ENCODE measurements at regions not wholly inside any gene's neighbourhood (a gene's known extent, or its start where the extent isn't known, plus 50 kb on each side); places are given as distances from the start of the nearest gene placed in this dataset.

DNA sequence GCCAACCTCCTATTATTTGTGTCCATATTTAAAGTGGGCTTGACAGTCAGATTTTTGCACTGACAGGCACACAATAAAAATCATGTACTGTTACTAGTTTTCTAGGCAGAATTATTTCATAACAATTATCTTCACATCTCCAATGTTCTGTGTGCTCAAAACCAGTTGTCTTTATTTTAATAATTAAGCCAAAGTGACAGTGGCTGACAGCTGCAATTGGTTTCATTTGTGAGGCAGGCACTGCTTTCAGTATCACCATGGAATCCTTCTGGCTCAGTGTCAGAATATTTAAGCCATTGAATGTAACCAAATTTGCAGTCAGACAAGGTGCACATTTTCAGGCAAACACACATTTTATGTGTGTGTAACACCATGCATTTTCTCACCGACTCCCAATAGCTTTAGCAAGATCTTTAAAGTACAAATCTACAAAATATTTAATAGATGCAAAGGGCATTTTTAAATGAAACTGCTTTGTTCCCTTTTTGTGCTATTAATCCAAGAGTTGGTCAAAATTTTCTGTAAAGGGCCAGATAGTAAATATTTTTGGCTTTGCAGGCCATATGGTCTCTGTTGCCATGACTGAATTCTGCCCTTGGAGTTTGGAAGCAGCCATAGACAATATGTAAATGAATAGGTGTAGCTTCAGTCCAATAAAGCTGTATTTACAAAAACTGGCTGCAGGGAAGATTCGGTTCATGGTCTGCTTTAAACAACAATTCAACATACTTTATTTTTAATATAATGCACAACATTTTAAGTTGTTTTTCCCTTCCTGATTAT, 486.0 kb downstream of the KCNJ2 start:
- no peak for DNase-seq (ENCODE audit: low spot score)

DNA sequence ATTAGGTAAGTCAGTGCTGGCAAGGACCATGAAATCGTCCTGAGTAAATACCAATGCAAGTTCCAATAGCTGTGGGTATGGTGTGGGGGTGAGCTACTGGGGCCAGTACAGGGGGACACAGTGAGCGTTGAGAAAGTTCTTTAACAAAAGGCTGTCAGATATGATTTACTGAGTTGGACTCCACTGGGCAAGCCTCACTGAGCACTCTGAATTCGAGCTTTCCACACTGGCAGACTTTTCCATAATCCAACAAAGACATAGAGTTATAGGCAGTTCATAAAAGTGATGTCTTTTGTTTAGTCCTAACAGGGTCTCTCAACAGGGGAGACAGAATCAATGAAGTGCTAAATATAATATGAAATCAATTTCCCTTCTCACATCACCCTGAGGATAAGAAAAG, 489.0 kb downstream of the KCNJ2 start:
- no peak for DNase-seq (ENCODE audit: low spot score)

DNA sequence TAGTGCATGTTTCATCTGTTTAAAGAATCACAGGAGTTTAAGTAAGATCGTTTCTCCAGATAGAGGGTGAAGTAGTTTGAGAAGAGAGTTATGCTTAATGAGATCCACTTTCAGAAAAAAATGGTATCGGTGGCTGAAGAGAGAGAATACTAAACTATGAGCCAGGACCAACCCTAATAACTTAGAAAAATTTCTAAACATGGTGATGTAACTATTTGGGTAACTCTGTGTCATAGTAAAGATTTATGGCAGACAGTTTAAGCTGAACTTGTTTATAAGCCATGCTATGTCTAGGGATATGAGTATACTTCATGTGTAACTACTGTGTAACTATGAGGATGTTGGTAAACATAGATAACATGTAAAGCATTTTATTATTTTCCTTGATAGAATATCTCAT, 489.5 kb downstream of the KCNJ2 start:
- no peak for DNase-seq (ENCODE audit: low spot score)

DNA sequence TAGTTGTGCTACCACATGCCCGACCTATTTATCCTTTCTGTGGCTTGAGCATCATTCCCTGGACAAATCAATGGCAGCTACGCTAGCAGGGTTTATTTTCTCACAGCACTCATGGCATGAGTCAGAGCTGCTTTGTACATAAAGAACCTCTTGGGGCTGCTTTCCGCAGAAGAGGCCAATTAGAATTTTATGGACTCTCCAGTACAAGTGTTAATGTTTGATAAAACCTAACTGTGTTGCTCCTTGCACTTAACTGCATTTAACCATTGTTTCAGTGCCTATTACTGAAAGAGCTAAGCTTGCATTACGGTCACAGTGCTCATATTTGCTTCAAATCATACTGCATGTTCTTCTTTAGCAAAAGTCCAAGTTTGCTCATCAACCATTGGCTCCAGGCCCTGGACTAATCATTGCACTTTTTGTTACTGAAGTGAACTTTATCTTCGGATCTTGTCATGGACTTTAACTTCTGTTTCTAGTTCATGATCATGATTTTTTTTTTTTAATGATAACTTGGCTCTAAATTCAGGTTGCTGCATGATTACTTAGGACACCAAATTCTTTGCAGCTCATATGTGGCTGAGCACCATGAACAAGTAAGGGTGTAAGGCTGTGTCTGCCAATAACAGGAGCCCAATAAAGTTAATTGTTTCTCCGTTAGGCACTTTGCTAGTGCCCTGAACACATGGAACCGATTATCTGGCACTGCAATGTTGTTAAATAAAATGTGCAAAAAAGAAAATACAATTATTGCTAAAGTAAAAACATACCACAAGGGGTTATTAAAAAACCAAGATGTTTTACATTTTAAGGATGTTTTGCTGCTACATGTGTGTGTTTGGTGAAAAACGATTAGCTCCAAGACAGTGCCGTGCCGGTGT, 492.2 kb downstream of the KCNJ2 start:
- no peak for DNase-seq (ENCODE audit: low spot score)

DNA sequence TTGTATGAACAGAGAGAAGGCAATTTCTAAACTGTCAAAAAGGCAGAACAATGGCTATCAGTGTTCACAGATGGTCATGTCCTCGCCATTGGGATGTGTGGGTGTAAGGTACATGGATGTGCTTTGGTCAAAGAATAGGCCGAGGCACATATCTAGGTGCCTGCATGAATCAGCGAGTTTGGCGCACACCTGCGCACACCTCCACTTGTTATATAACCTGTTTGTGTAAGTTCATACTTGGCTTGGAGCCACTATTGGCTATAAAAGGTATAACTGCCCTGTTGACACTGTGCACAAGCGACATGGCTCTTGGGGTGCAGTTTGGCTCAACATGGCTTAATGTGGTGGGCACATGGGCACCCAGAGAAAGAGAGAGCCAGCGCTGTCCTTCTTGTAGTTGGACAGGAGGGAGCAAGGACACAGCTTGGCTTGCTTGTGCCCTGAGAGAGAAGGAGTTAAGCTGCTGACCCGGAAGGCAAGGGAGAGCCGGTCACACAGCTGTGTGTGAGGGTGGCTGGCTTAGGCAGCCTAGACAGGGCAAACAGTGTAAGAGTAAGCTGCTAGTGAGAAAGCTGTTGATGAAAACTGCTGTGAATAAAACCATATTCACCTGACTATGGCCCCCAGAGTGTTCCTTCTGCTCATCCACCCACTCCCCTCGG, 499.1 kb downstream of the KCNJ2 start:
- DNase-seq (ENCODE audit: low spot score): no peak

DNA sequence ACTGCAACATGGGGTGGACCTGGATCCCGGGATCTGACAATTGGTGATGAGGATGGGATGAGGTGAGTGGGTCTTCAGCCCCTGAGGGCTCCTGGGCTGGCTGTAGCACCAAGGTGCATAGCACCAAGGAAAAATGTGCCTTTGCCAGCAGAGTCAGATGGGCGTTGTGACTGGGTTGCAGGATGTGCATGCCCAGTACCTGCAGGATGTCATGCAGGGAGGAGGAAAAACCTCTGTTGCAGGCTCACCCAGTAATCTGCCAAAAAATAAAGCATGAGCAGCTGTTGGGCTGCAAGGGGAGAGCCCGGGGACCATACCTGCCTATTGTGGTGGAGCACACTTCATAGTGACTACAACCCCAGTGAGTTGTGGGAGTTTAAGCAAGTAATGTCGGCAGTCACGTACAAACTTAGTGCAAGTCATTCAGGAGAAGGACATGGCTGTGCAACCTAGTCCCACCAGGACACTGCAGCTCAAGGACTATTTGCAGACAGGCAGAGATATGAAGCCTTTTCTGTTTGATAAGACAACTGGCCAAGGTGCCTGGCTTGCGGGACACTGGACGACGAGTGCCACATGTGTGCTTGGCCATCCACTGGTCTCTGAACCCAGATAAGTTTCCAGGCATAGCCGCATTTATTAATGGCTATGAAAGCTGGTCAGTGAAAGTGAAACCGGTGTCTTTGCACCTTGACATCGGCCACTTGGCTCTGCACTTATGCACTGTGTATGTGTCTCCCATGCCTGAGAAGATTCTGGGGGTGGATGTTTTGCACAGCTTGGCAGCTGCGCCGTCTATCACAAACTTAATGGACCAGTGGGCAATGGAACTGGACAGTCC, 499.8 kb downstream of the KCNJ2 start:
- DNase-seq (ENCODE audit: low spot score): no peak

DNA sequence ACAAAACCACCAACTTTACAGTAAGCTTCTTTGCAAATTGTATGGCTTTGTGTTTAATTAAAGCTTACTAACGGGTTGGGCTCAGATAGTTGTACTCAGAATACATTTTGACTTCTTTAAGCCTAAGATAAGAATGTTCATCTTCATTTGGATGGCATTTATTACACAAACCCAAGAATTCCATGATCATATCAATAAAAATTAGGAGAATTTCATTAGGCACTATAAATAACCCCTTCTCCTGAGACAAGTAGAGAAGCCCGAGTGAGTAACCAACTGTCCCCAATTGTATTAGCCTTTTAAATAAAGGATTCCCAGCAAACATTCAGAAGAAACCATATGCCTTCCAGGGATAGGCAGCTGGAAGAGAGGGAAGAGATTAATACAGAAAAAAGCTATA, 504.7 kb downstream of the KCNJ2 start:
- DNase-seq (ENCODE audit: low spot score): no peak

DNA sequence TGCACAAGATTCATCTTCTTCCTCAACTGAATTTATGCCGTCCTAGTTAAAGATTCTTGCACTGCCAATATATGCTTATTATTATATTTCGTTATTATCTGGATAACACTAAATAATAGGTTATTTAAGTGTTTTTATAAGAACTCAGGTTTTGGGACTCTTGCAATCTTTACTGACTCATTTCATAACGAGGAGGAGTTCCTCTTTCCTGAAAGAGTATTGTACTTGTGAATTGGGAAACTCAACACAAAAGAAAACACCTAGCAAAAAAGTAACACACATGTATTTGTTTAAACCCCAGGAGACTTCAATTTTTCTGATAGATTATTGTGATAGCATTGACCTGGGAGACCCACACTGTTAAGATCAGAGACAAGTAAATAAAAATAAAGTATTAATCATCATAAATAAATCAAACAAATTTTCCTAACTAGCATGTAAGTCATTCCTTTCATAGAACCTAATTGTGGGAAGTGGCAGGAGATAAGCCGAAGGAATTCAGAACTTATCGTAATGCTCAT, 505.8 kb downstream of the KCNJ2 start:
- DNase-seq (ENCODE audit: low spot score): no peak

DNA sequence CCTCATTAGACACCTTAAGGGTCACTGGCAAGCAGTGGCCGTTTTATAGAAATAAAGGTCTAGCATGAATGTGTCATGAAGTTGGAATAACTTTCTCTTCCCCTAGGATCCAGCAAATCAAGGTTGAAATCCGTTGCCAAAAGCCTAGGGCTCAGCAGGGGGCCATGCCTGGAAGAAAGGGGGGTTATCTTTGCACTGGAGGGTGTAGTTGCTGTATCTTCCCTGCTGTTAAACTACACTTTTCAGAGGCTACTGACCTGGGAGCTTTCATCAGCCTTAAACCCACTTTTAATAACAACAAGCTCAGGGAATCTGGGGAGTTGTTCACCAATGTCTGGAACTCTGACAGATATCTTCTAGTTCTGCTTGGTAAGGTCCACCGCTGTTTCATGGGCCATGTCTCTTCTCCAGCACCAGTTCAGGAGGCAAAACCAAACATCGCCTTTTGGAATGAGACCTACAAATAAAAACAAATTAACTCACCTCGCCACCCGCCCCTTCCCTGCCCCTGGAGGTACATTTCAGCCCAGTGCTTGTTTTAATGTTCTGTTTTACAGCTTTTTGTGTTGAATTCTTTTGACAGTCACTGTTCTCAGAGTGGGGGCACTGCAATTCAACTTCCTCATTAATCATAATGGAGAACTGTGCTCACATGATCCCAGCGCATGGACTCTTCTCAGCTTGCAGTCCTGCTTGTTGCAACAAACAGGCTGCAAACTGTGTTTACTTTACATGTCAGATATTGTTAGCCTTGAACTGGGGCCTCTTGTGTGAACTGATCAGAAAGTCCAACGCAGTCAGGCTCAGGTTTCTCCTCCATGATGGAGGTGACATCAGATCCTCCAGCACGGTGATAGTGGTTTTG, 508.7 kb downstream of the KCNJ2 start:
- no peak for DNase-seq (ENCODE audit: low spot score)

DNA sequence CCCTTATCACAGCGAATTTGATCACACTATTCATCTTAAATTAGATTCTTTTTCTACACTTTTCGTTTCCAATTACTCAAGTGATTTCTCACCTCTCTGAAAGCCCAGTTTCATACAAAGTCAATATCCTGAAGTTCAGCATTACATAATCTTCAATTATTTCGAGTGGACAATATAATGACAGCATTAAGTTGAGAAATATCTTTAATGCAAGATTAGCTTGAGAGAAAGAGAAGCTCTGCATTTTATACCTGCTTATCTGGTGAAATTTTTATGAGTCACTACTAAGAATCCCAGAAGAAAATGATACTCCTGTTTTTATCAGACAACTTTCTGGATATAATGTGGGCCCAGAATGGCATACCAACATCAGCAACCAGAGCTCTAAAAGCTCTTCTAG, 509.6 kb downstream of the KCNJ2 start:
- no peak for DNase-seq (ENCODE audit: low spot score)

DNA sequence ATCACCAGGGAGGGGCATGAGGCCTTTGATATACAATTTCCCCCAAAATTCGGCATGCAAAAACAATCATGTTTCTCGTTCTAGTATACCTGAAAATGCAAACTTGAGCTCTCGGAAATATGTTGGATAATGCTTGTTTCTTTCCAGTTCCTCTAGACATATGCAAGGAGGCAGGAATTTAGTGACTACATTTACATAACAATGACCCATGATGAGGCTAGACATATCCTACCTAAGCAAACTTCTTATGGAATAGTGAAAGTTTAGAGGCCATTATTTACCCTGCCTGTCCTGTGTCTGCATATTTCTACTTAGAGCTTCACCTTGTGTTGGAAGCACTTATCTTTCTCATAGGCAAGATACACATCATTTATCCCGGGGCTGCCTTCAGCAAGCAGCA, 514.6 kb downstream of the KCNJ2 start:
- DNase-seq (ENCODE audit: low spot score): no peak

DNA sequence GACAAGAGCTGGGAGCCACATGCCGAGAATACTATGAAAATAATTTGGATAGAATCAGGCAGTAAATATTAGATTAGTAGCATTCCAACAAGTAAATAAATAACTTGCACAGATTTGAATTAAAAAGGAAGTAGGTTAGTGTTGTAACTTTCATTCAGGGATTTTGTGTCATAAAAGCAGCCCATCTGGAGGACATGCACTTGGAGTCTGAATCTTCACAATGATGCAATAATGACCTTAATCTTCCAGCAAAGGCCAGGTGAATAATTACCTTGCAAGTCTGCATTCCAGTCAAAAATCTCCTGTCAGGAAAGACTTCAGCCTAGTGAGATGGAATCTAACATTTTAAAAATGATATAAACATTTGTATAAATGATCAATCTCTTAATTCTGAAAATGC, 518.1 kb downstream of the KCNJ2 start:
- DNase-seq (ENCODE audit: low spot score): no peak

DNA sequence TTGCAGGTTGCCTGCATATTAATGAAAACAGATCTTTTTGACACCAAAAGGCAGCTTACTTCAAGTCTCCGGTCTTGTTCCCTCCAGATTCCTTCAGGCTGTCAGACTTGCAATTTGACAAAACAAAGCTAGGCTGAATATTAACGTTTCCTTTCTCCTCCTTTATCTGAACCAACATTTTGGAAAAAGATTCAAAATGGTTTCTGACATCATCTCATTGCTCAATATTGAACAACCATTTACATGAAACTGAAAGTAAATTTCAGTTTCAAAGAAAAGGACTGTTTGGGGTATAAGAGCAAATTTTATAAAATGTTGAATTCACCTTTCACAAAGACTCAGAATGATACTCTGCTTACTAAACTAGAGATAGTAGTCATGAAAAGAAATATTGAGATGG, 521.8 kb downstream of the KCNJ2 start:
- no peak for DNase-seq (ENCODE audit: low spot score)

DNA sequence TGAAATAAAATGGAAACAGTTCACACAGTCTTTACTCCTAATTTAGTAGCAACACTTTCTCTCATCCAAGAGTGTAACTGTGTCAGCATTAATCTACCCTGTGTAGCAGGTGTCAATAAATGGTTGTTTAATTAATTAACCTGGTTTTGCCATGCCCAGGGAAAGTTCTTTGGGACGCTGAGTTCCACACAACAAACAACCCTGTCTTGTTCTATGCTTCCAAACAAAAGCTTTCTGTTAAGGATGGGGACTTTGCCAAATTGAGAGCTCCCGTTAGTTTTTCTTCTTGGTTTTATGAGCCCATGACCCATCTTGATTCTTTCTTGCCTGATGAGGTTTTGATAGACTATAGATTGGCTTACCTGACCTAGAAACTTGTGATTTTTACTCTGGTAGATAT, 530.1 kb downstream of the KCNJ2 start:
- no peak for DNase-seq (ENCODE audit: low spot score)

DNA sequence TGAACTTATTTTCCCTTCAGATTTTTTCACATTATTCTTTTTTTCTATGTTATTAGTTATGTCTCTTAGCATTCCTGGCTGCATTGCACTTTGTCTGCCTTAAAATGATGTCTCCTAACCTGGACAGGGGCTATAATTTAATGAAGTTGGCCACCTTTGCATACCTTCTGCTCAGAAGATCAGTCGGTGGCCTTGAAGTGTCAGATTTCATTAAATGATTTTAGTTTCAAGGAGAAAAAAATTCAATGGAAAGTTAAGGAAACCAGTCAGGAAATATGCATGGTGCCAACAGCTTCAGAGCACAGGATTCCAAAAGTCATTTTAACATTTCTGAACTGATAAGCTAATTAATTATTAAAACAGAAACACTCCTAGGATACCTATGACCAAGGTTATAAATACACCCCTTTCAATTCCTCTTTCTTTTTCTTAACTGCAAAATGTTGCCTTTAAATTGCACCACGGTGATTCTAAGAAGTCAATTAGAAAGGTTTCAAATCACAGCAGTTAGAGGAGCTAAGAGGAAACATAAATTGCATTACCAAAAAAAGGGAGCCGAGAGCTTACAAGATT, 533.4 kb downstream of the KCNJ2 start:
- DNase-seq (ENCODE audit: low spot score): no peak

DNA sequence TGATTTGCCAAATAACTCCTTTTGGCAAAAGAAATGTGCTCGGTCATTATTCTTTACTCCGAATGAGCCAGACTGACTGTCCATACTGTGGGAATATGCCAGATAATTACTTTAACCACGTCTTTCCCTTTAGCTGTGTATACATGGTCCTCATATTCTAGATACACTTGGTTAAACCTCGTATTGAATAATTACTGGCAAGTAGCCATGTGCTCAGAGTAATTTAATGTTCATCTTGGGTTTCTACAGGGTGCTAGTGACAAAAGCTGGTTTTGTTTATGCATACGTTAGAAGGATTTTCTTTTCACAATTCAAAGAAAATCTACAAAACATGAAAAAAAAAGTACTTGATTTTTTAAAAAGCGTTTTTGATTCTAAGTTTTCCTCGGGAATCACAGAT, 540.3 kb downstream of the KCNJ2 start:
- DNase-seq (ENCODE audit: low spot score): no peak

DNA sequence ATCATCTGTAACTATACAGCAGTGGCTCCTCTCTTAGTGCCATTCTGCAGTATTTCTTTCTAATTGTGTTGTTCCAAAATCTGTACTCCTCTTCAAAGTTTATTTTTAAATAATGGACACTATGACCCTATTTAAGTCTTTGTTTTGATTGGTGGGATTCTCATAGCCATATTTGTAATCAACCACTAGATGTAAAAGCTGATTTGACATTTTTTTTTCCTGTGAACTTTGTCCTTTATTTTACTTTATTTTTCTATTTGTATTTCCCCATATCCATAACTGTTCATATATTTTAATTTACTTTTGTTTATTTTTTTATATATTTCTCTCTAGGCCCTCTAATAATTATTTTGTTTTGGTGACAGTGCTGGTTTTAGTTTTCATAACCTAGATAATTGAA, 544.4 kb downstream of the KCNJ2 start:
- DNase-seq (ENCODE audit: low spot score): no peak

DNA sequence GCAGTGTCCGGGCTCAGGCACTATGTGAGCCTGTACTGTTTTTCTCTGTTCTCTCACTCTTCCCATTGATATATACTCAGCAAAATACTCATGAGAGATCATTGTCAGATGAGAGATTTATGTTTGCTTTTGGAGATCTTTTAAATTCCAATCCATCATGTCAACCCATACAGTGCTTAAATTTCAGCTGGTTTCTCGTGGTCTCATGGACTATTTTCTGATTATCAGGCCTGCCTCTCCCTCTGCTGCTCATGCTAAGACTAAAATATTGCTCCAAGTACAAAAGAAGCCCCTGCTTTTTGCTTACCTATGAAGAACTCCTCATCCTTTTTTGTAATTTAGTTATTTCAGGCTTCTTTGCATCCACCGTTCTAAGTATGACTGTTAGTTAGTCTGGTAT, 547.2 kb downstream of the KCNJ2 start:
- no peak for DNase-seq (ENCODE audit: low spot score)

DNA sequence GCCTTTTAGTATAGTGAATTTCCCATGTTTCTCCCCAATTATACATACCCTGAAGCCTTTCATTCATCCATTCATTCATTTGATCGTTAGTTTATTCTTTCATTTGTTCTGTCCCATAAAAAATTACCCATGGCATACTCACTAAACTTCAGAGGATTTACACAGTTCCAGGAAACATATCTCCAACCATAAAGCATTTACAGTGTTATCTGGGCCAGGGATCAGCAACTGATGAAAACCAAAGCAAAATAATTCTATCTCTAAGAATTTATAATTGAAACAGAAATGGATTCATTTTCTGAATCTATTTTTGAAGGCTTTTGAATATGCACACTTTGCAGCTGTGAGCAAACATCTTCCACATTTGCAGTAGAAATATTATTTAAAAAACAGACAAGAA, 547.7 kb downstream of the KCNJ2 start:
- DNase-seq (ENCODE audit: low spot score): no peak

DNA sequence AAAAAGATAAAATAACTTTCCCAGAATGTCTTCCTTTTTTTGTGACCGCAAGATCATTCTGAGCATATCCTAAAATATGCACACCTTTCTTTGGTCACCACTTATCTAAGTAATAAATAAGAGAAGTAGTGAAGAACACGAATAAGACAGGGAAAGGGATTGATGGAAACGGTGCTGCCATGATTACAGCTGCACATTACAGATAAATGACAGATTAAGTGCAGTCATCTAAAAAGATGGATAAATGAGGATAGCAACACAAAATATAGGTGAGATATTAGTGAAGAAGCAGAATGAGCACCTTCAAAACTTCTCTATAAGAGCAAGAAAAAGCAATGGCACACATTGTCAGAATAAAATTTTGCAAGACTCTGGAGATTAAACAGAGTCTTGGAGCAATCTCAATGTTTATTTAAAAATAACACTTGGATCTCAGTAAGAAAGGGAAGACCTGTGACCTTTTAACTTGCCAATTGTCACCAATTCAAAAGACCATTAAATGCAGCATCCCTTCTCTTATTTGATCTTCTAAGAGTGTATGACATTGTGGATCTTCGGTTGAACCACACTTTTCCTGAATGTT, 567.1 kb downstream of the KCNJ2 start:
- no peak for DNase-seq (ENCODE audit: low spot score)
